Small intestine (tissue), 7 donors: ENCODE measurements at regions not wholly inside any gene's neighbourhood (a gene's known extent, or its start where the extent isn't known, plus 50 kb on each side); places are given as distances from the start of the nearest gene placed in this dataset.
A peak's percentile ranks its signal among the peaks of the same experiment; 100 is the strongest.

Experiments used
- DNase-seq, 2 donors: peaks; one replicate each; pipeline versions ENCODE4 v3.0.0 to v3.0.0-alpha.2; 2013
- FAIRE-seq: peaks from 2 replicates; lab custom pipeline; 2012; peaks lifted over from hg19 to GRCh38; lab: Jason Lieb, UNC
- H3K27ac ChIP-seq, 3 donors: one replicate each; pipeline ENCODE4 v1.5.1; 2013; ENCODE audit warnings: low read length in 2 of 3, mild to moderate bottlenecking in 2 of 3, control low read depth in 1 of 3, inconsistent platforms in 1 of 3, low read depth in 1 of 3, moderate library complexity in 1 of 3
- H3K27me3 ChIP-seq, 3 donors: one replicate each; pipeline ENCODE4 v1.6.1; 2013; ENCODE audit warnings: low read length in 3 of 3, inconsistent platforms in 1 of 3; ENCODE audit not compliant: control insufficient read depth in 3 of 3, insufficient read depth in 3 of 3
- H3K36me3 ChIP-seq, 3 donors: one replicate each; pipeline ENCODE4 v1.6.1; 2013; ENCODE audit warnings: low read length in 3 of 3, inconsistent platforms in 1 of 3, low read depth in 1 of 3, mild to moderate bottlenecking in 1 of 3, moderate library complexity in 1 of 3; ENCODE audit not compliant: control insufficient read depth in 3 of 3, insufficient read depth in 2 of 3
- H3K4me1 ChIP-seq, 3 donors: one replicate each; pipeline ENCODE4 v1.6.1; 2013; ENCODE audit warnings: low read length in 2 of 3, inconsistent platforms in 1 of 3, low read depth in 1 of 3, mild to moderate bottlenecking in 1 of 3, moderate library complexity in 1 of 3; ENCODE audit not compliant: control insufficient read depth in 3 of 3, insufficient read depth in 2 of 3
- H3K4me3 ChIP-seq, 3 donors: one replicate each; pipeline ENCODE4 v1.5.1; 2013; ENCODE audit warnings: low read length in 3 of 3, control low read depth in 1 of 3, inconsistent platforms in 1 of 3, low read depth in 1 of 3, mild to moderate bottlenecking in 1 of 3, moderate library complexity in 1 of 3
- H3K9me3 ChIP-seq, 2 donors: one replicate each; pipeline ENCODE4 v1.6.1; 2013; ENCODE audit warnings: low read depth in 1 of 2, low read length in 1 of 2; ENCODE audit not compliant: control insufficient read depth in 2 of 2, insufficient read depth in 1 of 2
- WGBS, 3 donors: extraction: QIAGEN DNeasy Blood & Tissue Kit; methylation state at CpG; one replicate each; pipeline ENCODE4 v1.1.7; 2013; 5-methylcytosine and 5-hydroxymethylcytosine counted together
- donor health status: healthy with polysubstance abuse.
- donor health status: control.
- donor health status: control.
- donor health status: Bipolar disorder and iron deficiency.
- donor health status: healthy.

- Histone ChIP-seq H3K36me3 (peaks cover 0 to 31% (median 3%) of the 10 kb centered on the region in 3 donors), H3K9me3 (peaks cover 2 to 16% of the 10 kb centered on the region in 2 donors), H3K4me1 (no peaks in the 10 kb centered on the region), H3K27me3 (no peaks in the 10 kb centered on the region), H3K4me3 (no peak overlapping the region), H3K27ac (peak overlapping the region; percentile 32 to 80 (median 73))
- DNase-seq (peak; percentile 41 to 46), FAIRE-seq (no peak)
- WGBS, 3 donors = 71 to 78% (median 72%) methylated on average over 6 of the region's 6 CpGs
Measured at GRCh38 chrX:2629316-2630007, 61.6 kb upstream of the CD99 start.

- FAIRE-seq = no peak
- Histone ChIP-seq H3K36me3 (peaks cover 0 to 32% (median 5%) of the 10 kb centered on the region in 3 donors), H3K9me3 (peaks cover 2 to 16% of the 10 kb centered on the region in 2 donors), H3K27me3 (no peaks in the 10 kb centered on the region), H3K4me1 (no peaks in the 10 kb centered on the region), H3K4me3 (no peak overlapping the region), H3K27ac (peak overlapping the region; percentile 32 to 80 (median 73))
- 54 to 72% (median 58%) methylated on average over 2 of the region's 2 CpGs for WGBS, 3 donors
- peak in 1 of 2 donors; percentile 15 for DNase-seq
Measured at GRCh38 chrX:2628751-2629315, 62.3 kb upstream of the CD99 start.

GRCh38 chrX:2627272-2627867 is 63.7 kb upstream of the CD99 start:
- Histone ChIP-seq H3K4me3 (no peak overlapping the region), H3K27ac (no peak overlapping the region), H3K9me3 (peaks cover 2 to 16% of the 10 kb centered on the region in 2 donors), H3K4me1 (no peaks in the 10 kb centered on the region), H3K27me3 (no peaks in the 10 kb centered on the region), H3K36me3 (peaks cover 0 to 32% (median 14%) of the 10 kb centered on the region in 3 donors)
- DNase-seq = peak; percentile 43 to 60
- FAIRE-seq = no peak
- WGBS, 3 donors = 53 to 60% (median 53%) methylated on average over 3 of the region's 3 CpGs

- H3K4me1 ChIP-seq = no peaks in the 10 kb centered on the region
- no peak for DNase-seq
- 71 to 97% (median 88%) methylated on average over 2 of the region's 2 CpGs for WGBS, 3 donors
- H3K4me3 ChIP-seq = no peak overlapping the region
- peaks cover 0 to 34% (median 14%) of the 10 kb centered on the region in 3 donors for H3K36me3 ChIP-seq
- peaks cover 2 to 16% of the 10 kb centered on the region in 2 donors for H3K9me3 ChIP-seq
- no peak for FAIRE-seq
- H3K27ac ChIP-seq = no peak overlapping the region
- no peaks in the 10 kb centered on the region for H3K27me3 ChIP-seq
Measured at GRCh38 chrX:2626750-2627149, 64.3 kb upstream of the CD99 start.

- Histone ChIP-seq H3K9me3 (no peaks in the 10 kb centered on the region), H3K4me1 (no peaks in the 10 kb centered on the region), H3K27me3 (no peaks in the 10 kb centered on the region), H3K36me3 (peaks cover 11 to 24% (median 19%) of the 10 kb centered on the region in 3 donors), H3K4me3 (no peak overlapping the region), H3K27ac (no peak overlapping the region)
- DNase-seq (no peak), FAIRE-seq (no peak)
- 94 to 99% (median 94%) methylated on average over 3 of the region's 3 CpGs for WGBS, 3 donors
Measured at GRCh38 chrX:2620576-2620975, 70.5 kb upstream of the CD99 start.

- WGBS, 3 donors = 53 to 60% (median 55%) methylated on average over 4 of the region's 4 CpGs
- H3K27me3 ChIP-seq = no peaks in the 10 kb centered on the region
Measured at GRCh38 chrX:2618516-2618915, 72.6 kb upstream of the CD99 start.

GRCh38 chrX:2614911-2615310 is 76.2 kb upstream of the CD99 start:
- Histone ChIP-seq H3K36me3 (peaks cover 10 to 32% (median 11%) of the 10 kb centered on the region in 3 donors), H3K27me3 (no peaks in the 10 kb centered on the region), H3K27ac (peak overlapping the region in 1 of 3 donors; percentile 54), H3K4me1 (peaks cover 0 to 5% (median 4%) of the 10 kb centered on the region in 3 donors), H3K4me3 (no peak overlapping the region), H3K9me3 (no peaks in the 10 kb centered on the region)
- 15 to 49% (median 34%) methylated on average over 3 of the region's 3 CpGs for WGBS, 3 donors
- DNase-seq (peak; percentile 7 to 66), FAIRE-seq (no peak)

More at GRCh38 chrX:2618516-2618915, 72.6 kb upstream of the CD99 start:
- FAIRE-seq (no peak), DNase-seq (no peak)
- no peak overlapping the region for H3K27ac ChIP-seq
- H3K36me3 ChIP-seq = peaks cover 11 to 26% (median 17%) of the 10 kb centered on the region in 3 donors
- H3K9me3 ChIP-seq = no peaks in the 10 kb centered on the region
- H3K4me1 ChIP-seq = no peaks in the 10 kb centered on the region
- H3K4me3 ChIP-seq = no peak overlapping the region
